HG02610 (cell line): ENCODE measurements at regions not wholly inside any gene's neighbourhood (a gene's known extent, or its start where the extent isn't known, plus 50 kb on each side); places are given as distances from the start of the nearest gene placed in this dataset.
"Not testable (repeated sequence)": the region's sequence is repeated elsewhere in the genome, so short reads cannot be mapped to it uniquely, and the experiment has no call there.

ENCODE experiments used
- ATAC-seq: cut with Tn5 transposase; IDR thresholded peaks from one replicate; pipeline ENCODE4 v1.9.1; 2021; ENCODE audit warnings: mild to moderate bottlenecking, moderate library complexity; ENCODE audit not compliant: unreplicated experiment

- ATAC-seq = no peak
Measured at GRCh38 chr10:35838054-35838453, 196.0 kb upstream of the FZD8 start.

- ATAC-seq = no peak
Measured at GRCh38 chr10:35835545-35835944, 193.4 kb upstream of the FZD8 start.

- no peak for ATAC-seq
Measured at GRCh38 chr10:35834877-35835494, 192.9 kb upstream of the FZD8 start.

- ATAC-seq = no peak
Measured at GRCh38 chr10:35827783-35828182, 185.7 kb upstream of the FZD8 start.

GRCh38 chr10:35824704-35825103 lies 182.6 kb upstream of the FZD8 start:
- no peak for ATAC-seq

GRCh38 chr10:35822316-35822715 lies 180.2 kb upstream of the FZD8 start:
- ATAC-seq = no peak

- ATAC-seq = peak; percentile 90
Measured at GRCh38 chr10:35821339-35821911, 179.3 kb upstream of the FZD8 start.

GRCh38 chr10:35819736-35820135 lies 177.6 kb upstream of the FZD8 start:
- ATAC-seq = no peak

GRCh38 chr10:35819011-35819410 lies 176.9 kb upstream of the FZD8 start:
- no peak for ATAC-seq

- not testable (repeated sequence) for ATAC-seq
Measured at GRCh38 chr10:35817109-35817508, 175.0 kb upstream of the FZD8 start.

- ATAC-seq = no peak
Measured at GRCh38 chr10:35813219-35813618, 171.1 kb upstream of the FZD8 start.

- no peak for ATAC-seq
Measured at GRCh38 chr10:35808344-35808743, 166.2 kb upstream of the FZD8 start.

- ATAC-seq = no peak
Measured at GRCh38 chr10:35803046-35803445, 160.9 kb upstream of the FZD8 start.

- ATAC-seq = no peak
Measured at GRCh38 chr10:35797187-35797586, 155.1 kb upstream of the FZD8 start.

GRCh38 chr10:35795131-35795824 lies 153.2 kb upstream of the FZD8 start:
- ATAC-seq = no peak

GRCh38 chr10:35794703-35795102 lies 152.6 kb upstream of the FZD8 start:
- ATAC-seq = no peak

GRCh38 chr10:35792291-35792690 lies 150.2 kb upstream of the FZD8 start:
- ATAC-seq = no peak

GRCh38 chr10:35789996-35790395 lies 147.9 kb upstream of the FZD8 start:
- no peak for ATAC-seq

GRCh38 chr10:35784751-35785150 lies 142.7 kb upstream of the FZD8 start:
- no peak for ATAC-seq

GRCh38 chr10:35783305-35783838 lies 141.3 kb upstream of the FZD8 start:
- no peak for ATAC-seq

- no peak for ATAC-seq
Measured at GRCh38 chr10:35781643-35782035, 139.5 kb upstream of the FZD8 start.

- no peak for ATAC-seq
Measured at GRCh38 chr10:35780970-35781642, 139.0 kb upstream of the FZD8 start.
